OCI-LY7 (cell line): ENCODE measurements at regions not wholly inside any gene's neighbourhood (a gene's known extent, or its start where the extent isn't known, plus 50 kb on each side); places are given as distances from the start of the nearest gene placed in this dataset.

Experiments
- CTCF ChIP-seq: fragments of 200-600 bp; sonication (generic); conservative IDR thresholded peaks from 2 replicates; pipeline ENCODE4 v1.5.1; 2014; ENCODE audit warnings: mild to moderate bottlenecking, antibody characterized with exemption, low read length, moderate library complexity, mixed read lengths
- EZH2phosphoT487 ChIP-seq: fragments of 200-600 bp; sonication (generic); IDR thresholded peaks from 2 replicates; pipeline ENCODE4 v1.6.1; 2018; ENCODE audit warnings: low read depth, borderline replicate concordance, mild to moderate bottlenecking, mixed run types, antibody characterized with exemption, low read length, moderate library complexity, mixed read lengths

- TF ChIP-seq CTCF: no peak
- TF ChIP-seq EZH2phosphoT487: no peak
Observed at GRCh38 chr13:59446391-59446790, 717.3 kb downstream of the DIAPH3 start.
